DOHH2 (cell line): ENCODE measurements at regions not wholly inside any gene's neighbourhood (a gene's known extent, or its start where the extent isn't known, plus 50 kb on each side); places are given as distances from the start of the nearest gene placed in this dataset.
"Not testable (repeated sequence)": the region's sequence is repeated elsewhere in the genome, so short reads cannot be mapped to it uniquely, and the experiment has no call there.

Experiments
- H3F3A ChIP-seq: fragments of 200-600 bp; sonication (generic), shearing (Covaris generic); 2 replicates; pipeline ENCODE4 v1.6.0; 2016; ENCODE audit warnings: antibody characterized with exemption, mild to moderate bottlenecking; ENCODE audit not compliant: control insufficient read depth, insufficient read depth
- H3K27ac ChIP-seq: fragments of 200-600 bp; sonication (generic); 2 replicates; pipeline ENCODE4 v1.5.1; 2014; ENCODE audit warnings: low read depth, mild to moderate bottlenecking, low read length, moderate library complexity
- H3K27me3 ChIP-seq: fragments of 200-600 bp; sonication (generic); 2 replicates; pipeline ENCODE4 v1.6.1; 2014; ENCODE audit warnings: mild to moderate bottlenecking, low read length, mixed read lengths; ENCODE audit not compliant: control insufficient read depth
- H3K36me3 ChIP-seq: fragments of 200-600 bp; sonication (generic); 2 replicates; pipeline ENCODE4 v1.6.1; 2014; ENCODE audit warnings: mild to moderate bottlenecking, low read length, moderate library complexity, mixed read lengths; ENCODE audit not compliant: control insufficient read depth
- H3K4me1 ChIP-seq: fragments of 200-600 bp; sonication (generic); 2 replicates; pipeline ENCODE4 v1.6.1; 2014; ENCODE audit warnings: mild to moderate bottlenecking, low read length, mixed read lengths; ENCODE audit not compliant: control insufficient read depth
- H3K4me2 ChIP-seq: fragments of 200-600 bp; sonication (generic); 2 replicates; pipeline ENCODE4 v1.6.0; 2014; ENCODE audit warnings: mild to moderate bottlenecking, low read length, moderate library complexity
- H3K4me3 ChIP-seq: fragments of 200-600 bp; sonication (generic); 2 replicates; pipeline ENCODE4 v1.5.1; 2014; ENCODE audit warnings: mild to moderate bottlenecking, low read length, mixed read lengths
- H3K79me2 ChIP-seq: fragments of 200-600 bp; sonication (generic); 2 replicates; pipeline ENCODE4 v1.6.1; 2014; ENCODE audit warnings: mild to moderate bottlenecking, low read length, mixed read lengths; ENCODE audit not compliant: control insufficient read depth
- H3K9me2 ChIP-seq: fragments of 200-600 bp; sonication (generic); replicated peaks from 2 replicates; pipeline ENCODE4 v1.6.1; 2014; ENCODE audit warnings: mild to moderate bottlenecking, low read length, mixed read lengths; ENCODE audit not compliant: control insufficient read depth
- H3K9me3 ChIP-seq: fragments of 200-600 bp; sonication (generic); 2 replicates; pipeline ENCODE4 v1.6.1; 2014; ENCODE audit warnings: antibody characterized with exemption, low read length, mixed read lengths; ENCODE audit not compliant: control insufficient read depth, insufficient read depth
- H4K20me1 ChIP-seq: fragments of 200-600 bp; sonication (generic); 2 replicates; pipeline ENCODE4 v1.6.0; 2014; ENCODE audit warnings: low read depth, mild to moderate bottlenecking, antibody characterized with exemption, low read length, moderate library complexity; ENCODE audit not compliant: control insufficient read depth, insufficient read depth
- CTCF ChIP-seq: fragments of 200-600 bp; sonication (generic); IDR thresholded peaks from one replicate; pipeline ENCODE4 v1.5.1; 2014; ENCODE audit warnings: antibody characterized with exemption, mild to moderate bottlenecking, low read depth, low read length; ENCODE audit not compliant: poor library complexity, severe bottlenecking
- EZH2phosphoT487 ChIP-seq: fragments of 200-600 bp; sonication (generic); IDR thresholded peaks from 2 replicates; pipeline ENCODE4 v1.6.1; 2017; ENCODE audit warnings: borderline replicate concordance, mild to moderate bottlenecking, antibody characterized with exemption, low read length, moderate library complexity, mixed read lengths

- no peak overlapping the region for H3K27ac ChIP-seq
- H3K9me3 ChIP-seq: no peaks in the 10 kb centered on the region; the same call in 1 of the 2 replicates
- no peaks in the 10 kb centered on the region for H3F3A ChIP-seq
- no peaks in the 10 kb centered on the region for H3K4me1 ChIP-seq
- H3K9me2 ChIP-seq: no peaks in the 10 kb centered on the region
- H3K36me3 ChIP-seq: no peaks in the 10 kb centered on the region
- no peaks in the 10 kb centered on the region for H3K27me3 ChIP-seq
- no peak overlapping the region for H3K4me2 ChIP-seq
- TF ChIP-seq CTCF (no peak), EZH2phosphoT487 (no peak)
- H3K79me2 ChIP-seq: no peaks in the 10 kb centered on the region
- H3K4me3 ChIP-seq: no peak overlapping the region
- H4K20me1 ChIP-seq: no peaks in the 10 kb centered on the region
Observed at GRCh38 chr6:82555801-82556200, 192.2 kb downstream of the TPBG start.

- not testable (repeated sequence) for H3F3A ChIP-seq, H3K9me3 ChIP-seq, H3K27me3 ChIP-seq, H3K79me2 ChIP-seq, H3K4me2 ChIP-seq, H3K27ac ChIP-seq, H3K4me3 ChIP-seq, H4K20me1 ChIP-seq, H3K36me3 ChIP-seq, H3K9me2 ChIP-seq, H3K4me1 ChIP-seq
Observed at GRCh38 chr6:82558531-82558930, 194.9 kb downstream of the TPBG start.

- H3F3A ChIP-seq: no peaks in the 10 kb centered on the region
- no peak overlapping the region for H3K27ac ChIP-seq
- H3K4me2 ChIP-seq: no peak overlapping the region
- H3K4me3 ChIP-seq: no peak overlapping the region
- no peaks in the 10 kb centered on the region for H3K9me2 ChIP-seq
- H3K36me3 ChIP-seq: no peaks in the 10 kb centered on the region
- no peak for TF ChIP-seq EZH2phosphoT487
- no peak for TF ChIP-seq CTCF
- H4K20me1 ChIP-seq: no peaks in the 10 kb centered on the region
- no peaks in the 10 kb centered on the region for H3K9me3 ChIP-seq
- H3K27me3 ChIP-seq: no peaks in the 10 kb centered on the region
- H3K79me2 ChIP-seq: no peaks in the 10 kb centered on the region
- no peaks in the 10 kb centered on the region for H3K4me1 ChIP-seq
Observed at GRCh38 chr6:82567621-82568020, 204.0 kb downstream of the TPBG start.

GRCh38 chr6:82568290-82568993 lies 204.8 kb downstream of the TPBG start:
- H3K9me2 ChIP-seq: no peaks in the 10 kb centered on the region
- TF ChIP-seq CTCF (no peak), EZH2phosphoT487 (no peak)
- H3F3A ChIP-seq: no peaks in the 10 kb centered on the region
- no peaks in the 10 kb centered on the region for H3K27me3 ChIP-seq
- H3K4me1 ChIP-seq: no peaks in the 10 kb centered on the region
- H3K79me2 ChIP-seq: no peaks in the 10 kb centered on the region
- H3K36me3 ChIP-seq: no peaks in the 10 kb centered on the region
- no peaks in the 10 kb centered on the region for H4K20me1 ChIP-seq
- H3K4me2 ChIP-seq: no peak overlapping the region
- H3K4me3 ChIP-seq: no peak overlapping the region
- H3K9me3 ChIP-seq: no peaks in the 10 kb centered on the region
- H3K27ac ChIP-seq: no peak overlapping the region
